ENCODE measurements at regions not wholly inside any gene's neighbourhood (a gene's known extent, or its start where the extent isn't known, plus 50 kb on each side); places are given as distances from the start of the nearest gene placed in this dataset.
A peak's percentile ranks its signal among the peaks of the same experiment; 100 is the strongest.

DNA sequence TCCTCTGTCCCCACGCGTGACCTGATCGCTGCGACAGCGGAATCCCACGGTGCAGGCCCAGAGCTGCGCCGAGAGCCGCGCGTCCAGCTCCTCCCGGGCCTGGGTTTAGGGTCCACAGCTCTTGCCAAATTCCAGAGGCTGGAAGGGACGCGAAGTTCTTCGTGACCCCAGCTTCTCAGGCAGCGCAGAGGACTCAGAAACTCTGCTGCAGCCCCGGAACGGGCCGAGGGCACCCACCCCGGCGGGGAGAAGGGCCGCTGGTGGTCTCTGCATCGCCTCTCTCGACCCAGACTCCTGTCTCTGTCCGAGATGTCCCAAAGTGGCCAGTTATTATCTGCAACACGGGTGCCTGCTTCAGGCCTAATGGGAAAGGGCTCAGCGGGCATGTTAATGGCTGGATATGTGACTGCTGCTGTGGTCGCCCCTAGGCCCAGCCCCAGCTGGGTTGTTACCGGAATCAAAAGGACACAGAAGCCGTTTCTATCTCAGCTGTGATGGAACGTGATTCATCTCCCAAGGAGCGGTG is 236.4 kb downstream of the VRK1 start:
- TF ChIP-seq CTCF (IDR thresholded peaks at IDR 0.05; ENCODE audit: poor library complexity) (no peak), EZH2 (IDR thresholded peaks at IDR 0.05; ENCODE audit: borderline replicate concordance) (peak; percentile 49)
